ENCODE measurements at regions not wholly inside any gene's neighbourhood (a gene's known extent, or its start where the extent isn't known, plus 50 kb on each side); places are given as distances from the start of the nearest gene placed in this dataset.

GRCh38 chr2:193368615-193369014, 1173.9 kb upstream of the TMEFF2 start:
- TF ChIP-seq CTCF (IDR thresholded peaks at IDR 0.05) = no peak
- TF ChIP-seq ZFX (IDR thresholded peaks at IDR 0.05; ENCODE audit: borderline replicate concordance) = no peak

All from 22Rv1 (cell line).